ENCODE measurements at regions not wholly inside any gene's neighbourhood (a gene's known extent, or its start where the extent isn't known, plus 50 kb on each side); places are given as distances from the start of the nearest gene placed in this dataset.

DNA sequence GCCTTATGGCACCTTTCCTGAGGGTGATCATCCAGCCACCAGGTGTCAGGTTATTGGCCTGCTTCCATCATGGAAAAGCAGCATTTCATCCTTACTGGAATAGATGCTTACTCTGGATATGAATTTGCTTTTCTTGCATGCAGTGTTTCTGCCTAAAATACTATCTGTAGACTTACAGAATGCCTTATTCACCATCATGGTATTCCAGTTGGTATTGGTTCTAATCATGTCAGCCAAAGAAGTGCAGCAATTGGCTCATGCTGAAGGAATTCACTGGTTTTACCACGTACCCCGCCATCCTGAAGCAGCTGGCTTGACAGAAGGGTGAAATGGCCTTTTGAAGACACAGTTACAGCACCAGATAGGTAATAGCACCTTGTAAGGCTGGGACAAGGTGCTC, 194.2 kb downstream of the AASDHPPT start:
- Histone ChIP-seq H2AFZ (ENCODE audit: low read length) (no peak overlapping the region), H3K27ac (ENCODE audit: low read depth, low read length) (no peak overlapping the region)
- DNase-seq (ENCODE audit: insufficient read length, low spot score, missing footprints), result no peak

DNA sequence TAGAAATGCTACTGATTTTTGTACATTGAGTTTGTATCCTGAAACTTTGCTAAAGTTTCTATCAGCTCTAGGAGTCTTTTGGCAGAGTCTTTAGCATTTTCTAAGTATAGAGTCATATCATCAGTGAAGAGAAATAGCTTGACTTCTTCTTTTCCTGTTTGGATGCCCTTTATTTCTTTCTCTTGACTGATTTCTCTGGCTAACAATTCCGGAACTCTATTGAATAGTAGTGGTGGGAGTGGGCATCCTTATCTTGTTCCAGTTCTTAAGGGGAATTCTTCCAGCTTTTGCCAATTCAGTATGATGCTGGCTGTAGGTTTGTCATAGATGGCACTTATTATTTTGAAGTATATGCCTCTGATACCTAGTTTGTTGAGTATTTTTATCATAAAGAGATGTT, 197.7 kb downstream of the AASDHPPT start:
- no peaks in the 10 kb centered on the region for H3K4me1 ChIP-seq (ENCODE audit: insufficient read depth, low read length)
- H3K4me2 ChIP-seq (ENCODE audit: insufficient read depth, low read length), result no peak overlapping the region
- no peak overlapping the region for H3K4me3 ChIP-seq (ENCODE audit: insufficient read depth, low read length)
- TF ChIP-seq CTCF (IDR thresholded peaks at IDR 0.05; ENCODE audit: extremely low read depth, low read depth, low read length), result no peak
- no peaks in the 10 kb centered on the region for H3K36me3 ChIP-seq (ENCODE audit: insufficient read depth, low read length)
- no peaks in the 10 kb centered on the region for H4K20me1 ChIP-seq (ENCODE audit: insufficient read depth, low read length)
- H2AFZ ChIP-seq (ENCODE audit: low read length), result no peak overlapping the region
- no peak for DNase-seq (ENCODE audit: insufficient read length, low spot score, missing footprints)
- no peaks in the 10 kb centered on the region for H3K79me2 ChIP-seq (ENCODE audit: insufficient read depth, low read length)
- H3K9me3 ChIP-seq (ENCODE audit: low read depth, low read length), result no peaks in the 10 kb centered on the region
- H3K27me3 ChIP-seq (ENCODE audit: insufficient read depth, low read length), result no peaks in the 10 kb centered on the region
- no peak overlapping the region for H3K27ac ChIP-seq (ENCODE audit: low read depth, low read length)

More for the DNA sequence above, 194.2 kb downstream of the AASDHPPT start:
- Histone ChIP-seq H3K4me1 (ENCODE audit: insufficient read depth, low read length) (no peaks in the 10 kb centered on the region), H4K20me1 (ENCODE audit: insufficient read depth, low read length) (no peaks in the 10 kb centered on the region), H3K4me3 (ENCODE audit: insufficient read depth, low read length) (no peak overlapping the region), H3K27me3 (ENCODE audit: insufficient read depth, low read length) (no peaks in the 10 kb centered on the region), H3K4me2 (ENCODE audit: insufficient read depth, low read length) (no peak overlapping the region), H3K79me2 (ENCODE audit: insufficient read depth, low read length) (no peaks in the 10 kb centered on the region), H3K9me3 (ENCODE audit: low read depth, low read length) (no peaks in the 10 kb centered on the region), H3K36me3 (ENCODE audit: insufficient read depth, low read length) (no peaks in the 10 kb centered on the region)
- no peak for TF ChIP-seq CTCF (IDR thresholded peaks at IDR 0.05; ENCODE audit: extremely low read depth, low read depth, low read length)

DNA sequence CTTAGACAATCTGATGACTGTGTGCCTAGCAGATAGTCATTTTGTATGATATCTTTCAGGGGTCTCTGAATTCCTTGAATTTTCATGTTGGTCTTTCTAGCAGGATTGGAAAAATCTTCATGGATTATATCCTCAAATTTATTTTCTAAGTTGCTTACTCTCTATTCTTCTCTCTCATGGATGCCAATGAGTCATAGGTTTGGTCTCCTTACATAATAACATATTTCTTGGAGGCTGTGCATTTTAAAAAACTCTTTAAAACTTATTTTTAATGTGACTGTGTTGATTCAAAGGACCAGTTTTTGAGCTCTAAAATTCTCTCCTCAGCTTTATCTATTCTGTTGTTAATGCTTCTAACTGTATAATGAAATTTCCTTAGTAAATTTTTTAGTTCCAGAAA, 198.7 kb downstream of the AASDHPPT start:
- DNase-seq (ENCODE audit: insufficient read length, low spot score, missing footprints), result no peak

DNA sequence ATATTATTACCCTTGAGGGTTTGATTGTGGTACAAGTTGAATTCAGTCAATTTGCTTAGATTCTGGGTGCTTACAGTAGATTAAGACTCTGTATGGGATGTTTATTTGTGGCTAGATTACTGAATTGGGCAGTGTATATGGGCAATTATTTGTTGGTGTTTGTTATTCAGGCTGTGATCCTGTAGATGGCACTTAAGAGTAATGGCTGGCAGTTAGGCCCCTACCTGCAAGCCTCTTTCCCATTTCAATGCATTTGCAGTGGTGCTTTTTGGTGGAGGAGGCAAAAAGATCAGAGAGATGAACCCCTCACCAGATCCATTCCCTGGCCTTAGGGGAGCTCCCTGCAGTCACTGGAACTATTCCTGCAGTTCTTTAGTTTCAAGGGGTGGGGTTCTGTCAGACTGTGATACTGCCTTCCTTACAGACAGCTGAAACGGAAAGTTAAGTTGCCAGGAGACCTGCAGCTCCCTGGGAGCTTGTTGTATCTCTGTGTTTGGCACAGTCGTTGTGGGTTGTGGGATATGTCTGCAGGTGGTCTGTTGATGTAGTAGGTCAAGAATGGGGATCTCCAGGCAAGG, 199.5 kb downstream of the AASDHPPT start:
- TF ChIP-seq CTCF (IDR thresholded peaks at IDR 0.05; ENCODE audit: extremely low read depth, low read depth, low read length), result peak; percentile 23
- Histone ChIP-seq H3K27me3 (ENCODE audit: insufficient read depth, low read length) (no peaks in the 10 kb centered on the region), H2AFZ (ENCODE audit: low read length) (no peak overlapping the region), H4K20me1 (ENCODE audit: insufficient read depth, low read length) (no peaks in the 10 kb centered on the region), H3K9me3 (ENCODE audit: low read depth, low read length) (no peaks in the 10 kb centered on the region), H3K4me2 (ENCODE audit: insufficient read depth, low read length) (no peak overlapping the region), H3K27ac (ENCODE audit: low read depth, low read length) (no peak overlapping the region), H3K4me3 (ENCODE audit: insufficient read depth, low read length) (no peak overlapping the region), H3K36me3 (ENCODE audit: insufficient read depth, low read length) (no peaks in the 10 kb centered on the region), H3K79me2 (ENCODE audit: insufficient read depth, low read length) (no peaks in the 10 kb centered on the region), H3K4me1 (ENCODE audit: insufficient read depth, low read length) (no peaks in the 10 kb centered on the region)
- no peak for DNase-seq (ENCODE audit: insufficient read length, low spot score, missing footprints)

More for the DNA sequence above, 198.7 kb downstream of the AASDHPPT start:
- Histone ChIP-seq H4K20me1 (ENCODE audit: insufficient read depth, low read length) (no peaks in the 10 kb centered on the region), H3K27me3 (ENCODE audit: insufficient read depth, low read length) (no peaks in the 10 kb centered on the region), H3K79me2 (ENCODE audit: insufficient read depth, low read length) (no peaks in the 10 kb centered on the region), H2AFZ (ENCODE audit: low read length) (no peak overlapping the region), H3K9me3 (ENCODE audit: low read depth, low read length) (no peaks in the 10 kb centered on the region), H3K27ac (ENCODE audit: low read depth, low read length) (no peak overlapping the region), H3K4me3 (ENCODE audit: insufficient read depth, low read length) (no peak overlapping the region), H3K36me3 (ENCODE audit: insufficient read depth, low read length) (no peaks in the 10 kb centered on the region), H3K4me2 (ENCODE audit: insufficient read depth, low read length) (no peak overlapping the region), H3K4me1 (ENCODE audit: insufficient read depth, low read length) (no peaks in the 10 kb centered on the region)
- TF ChIP-seq CTCF (IDR thresholded peaks at IDR 0.05; ENCODE audit: extremely low read depth, low read depth, low read length), result no peak

All from osteoblast (primary cell).